ENCODE measurements at regions not wholly inside any gene's neighbourhood (a gene's known extent, or its start where the extent isn't known, plus 50 kb on each side); places are given as distances from the start of the nearest gene placed in this dataset.

DNA sequence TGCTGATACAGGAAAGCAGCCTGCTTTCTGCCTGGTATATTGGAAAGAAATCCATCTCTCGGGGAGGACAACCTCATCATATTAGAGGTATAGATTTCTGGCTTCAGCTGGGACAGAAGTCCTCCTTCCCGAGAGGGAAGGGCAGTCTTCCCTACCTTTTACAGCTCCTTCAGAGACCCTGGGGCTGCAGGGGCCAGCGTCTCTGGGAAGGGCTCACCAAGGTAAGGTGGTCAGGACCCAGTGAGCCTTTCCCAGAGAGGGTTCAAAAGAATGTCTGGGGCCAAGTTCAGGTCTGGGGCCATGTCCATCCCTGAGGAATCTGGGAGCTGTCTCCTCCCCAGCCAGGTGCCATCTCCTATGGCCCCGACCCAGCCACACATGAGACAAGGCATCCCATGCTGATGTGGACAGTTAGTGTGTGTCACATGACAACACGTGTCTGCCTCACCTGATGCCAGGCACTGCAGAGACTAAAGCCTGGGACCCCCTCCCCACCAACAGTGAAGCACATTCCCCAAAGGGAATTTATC, 136.4 kb downstream of the URI1 start:
- no TSS peak for BruUV-seq (replicated peaks)
- TF ChIP-seq RELA (IDR thresholded peaks at IDR 0.05; ENCODE audit: borderline replicate concordance, partially characterized antibody) (no peak), RBBP5 (conservative IDR thresholded peaks at IDR 0.05) (no peak), FOXK2 (IDR thresholded peaks at IDR 0.05) (no peak), STAT1 (conservative IDR thresholded peaks at IDR 0.05) (no peak), SUPT20H (IDR thresholded peaks at IDR 0.05; ENCODE audit: borderline replicate concordance, control insufficient read depth, low read depth, low read length) (no peak), HDAC6 (IDR thresholded peaks at IDR 0.05; ENCODE audit: unreplicated experiment) (no peak)
- TF ChIP-seq, protein P1, sequence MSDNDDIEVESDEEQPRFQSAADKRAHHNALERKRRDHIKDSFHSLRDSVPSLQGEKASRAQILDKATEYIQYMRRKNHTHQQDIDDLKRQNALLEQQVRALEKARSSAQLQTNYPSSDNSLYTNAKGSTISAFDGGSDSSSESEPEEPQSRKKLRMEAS (IDR thresholded peaks at IDR 0.05; ENCODE audit: low read depth, low read length) = no peak
- TF ChIP-seq, protein P2, sequence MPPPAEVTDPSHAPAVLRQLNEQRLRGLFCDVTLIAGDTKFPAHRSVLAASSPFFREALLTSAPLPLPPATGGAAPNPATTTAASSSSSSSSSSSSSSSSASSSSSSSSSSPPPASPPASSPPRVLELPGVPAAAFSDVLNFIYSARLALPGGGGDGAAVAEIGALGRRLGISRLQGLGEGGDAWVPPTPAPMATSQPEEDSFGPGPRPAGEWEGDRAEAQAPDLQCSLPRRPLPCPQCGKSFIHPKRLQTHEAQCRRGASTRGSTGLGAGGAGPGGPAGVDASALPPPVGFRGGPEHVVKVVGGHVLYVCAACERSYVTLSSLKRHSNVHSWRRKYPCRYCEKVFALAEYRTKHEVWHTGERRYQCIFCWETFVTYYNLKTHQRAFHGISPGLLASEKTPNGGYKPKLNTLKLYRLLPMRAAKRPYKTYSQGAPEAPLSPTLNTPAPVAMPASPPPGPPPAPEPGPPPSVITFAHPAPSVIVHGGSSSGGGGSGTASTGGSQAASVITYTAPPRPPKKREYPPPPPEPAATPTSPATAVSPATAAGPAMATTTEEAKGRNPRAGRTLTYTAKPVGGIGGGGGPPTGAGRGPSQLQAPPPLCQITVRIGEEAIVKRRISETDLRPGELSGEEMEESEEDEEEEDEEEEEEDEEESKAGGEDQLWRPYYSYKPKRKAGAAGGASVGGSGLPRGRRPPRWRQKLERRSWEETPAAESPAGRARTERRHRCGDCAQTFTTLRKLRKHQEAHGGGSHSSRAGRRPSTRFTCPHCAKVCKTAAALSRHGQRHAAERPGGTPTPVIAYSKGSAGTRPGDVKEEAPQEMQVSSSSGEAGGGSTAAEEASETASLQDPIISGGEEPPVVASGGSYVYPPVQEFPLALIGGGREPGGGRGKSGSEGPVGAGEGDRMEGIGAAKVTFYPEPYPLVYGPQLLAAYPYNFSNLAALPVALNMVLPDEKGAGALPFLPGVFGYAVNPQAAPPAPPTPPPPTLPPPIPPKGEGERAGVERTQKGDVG (CRISPR knock-in tag; IDR thresholded peaks at IDR 0.05) = no peak
- TF ChIP-seq, protein P3, sequence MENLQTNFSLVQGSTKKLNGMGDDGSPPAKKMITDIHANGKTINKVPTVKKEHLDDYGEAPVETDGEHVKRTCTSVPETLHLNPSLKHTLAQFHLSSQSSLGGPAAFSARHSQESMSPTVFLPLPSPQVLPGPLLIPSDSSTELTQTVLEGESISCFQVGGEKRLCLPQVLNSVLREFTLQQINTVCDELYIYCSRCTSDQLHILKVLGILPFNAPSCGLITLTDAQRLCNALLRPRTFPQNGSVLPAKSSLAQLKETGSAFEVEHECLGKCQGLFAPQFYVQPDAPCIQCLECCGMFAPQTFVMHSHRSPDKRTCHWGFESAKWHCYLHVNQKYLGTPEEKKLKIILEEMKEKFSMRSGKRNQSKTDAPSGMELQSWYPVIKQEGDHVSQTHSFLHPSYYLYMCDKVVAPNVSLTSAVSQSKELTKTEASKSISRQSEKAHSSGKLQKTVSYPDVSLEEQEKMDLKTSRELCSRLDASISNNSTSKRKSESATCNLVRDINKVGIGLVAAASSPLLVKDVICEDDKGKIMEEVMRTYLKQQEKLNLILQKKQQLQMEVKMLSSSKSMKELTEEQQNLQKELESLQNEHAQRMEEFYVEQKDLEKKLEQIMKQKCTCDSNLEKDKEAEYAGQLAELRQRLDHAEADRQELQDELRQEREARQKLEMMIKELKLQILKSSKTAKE (IDR thresholded peaks at IDR 0.05; ENCODE audit: low read depth, poor library complexity, severe bottlenecking) = no peak
- TF ChIP-seq, protein P4, sequence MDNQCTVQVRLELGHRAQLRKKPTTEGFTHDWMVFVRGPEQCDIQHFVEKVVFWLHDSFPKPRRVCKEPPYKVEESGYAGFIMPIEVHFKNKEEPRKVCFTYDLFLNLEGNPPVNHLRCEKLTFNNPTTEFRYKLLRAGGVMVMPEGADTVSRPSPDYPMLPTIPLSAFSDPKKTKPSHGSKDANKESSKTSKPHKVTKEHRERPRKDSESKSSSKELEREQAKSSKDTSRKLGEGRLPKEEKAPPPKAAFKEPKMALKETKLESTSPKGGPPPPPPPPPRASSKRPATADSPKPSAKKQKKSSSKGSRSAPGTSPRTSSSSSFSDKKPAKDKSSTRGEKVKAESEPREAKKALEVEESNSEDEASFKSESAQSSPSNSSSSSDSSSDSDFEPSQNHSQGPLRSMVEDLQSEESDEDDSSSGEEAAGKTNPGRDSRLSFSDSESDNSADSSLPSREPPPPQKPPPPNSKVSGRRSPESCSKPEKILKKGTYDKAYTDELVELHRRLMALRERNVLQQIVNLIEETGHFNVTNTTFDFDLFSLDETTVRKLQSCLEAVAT (IDR thresholded peaks at IDR 0.05) = no peak
- H3K27me3 ChIP-seq (replicated peaks in 1 of 2; ENCODE audit: control insufficient read depth in 2 of 2, insufficient read depth in 2 of 2, low read length in 1 of 2) = peaks cover 0 to 2% of the 10 kb centered on the region in 2 experiments; a peak in 2 of 4 replicates
- no peaks in the 10 kb centered on the region for H3K4me1 ChIP-seq (ENCODE audit: control insufficient read depth, insufficient read depth, low read length)
- ChIA-PET POLR2A (no interaction called here), RAD21 (ENCODE audit: unreplicated experiment) (no interaction called here), SMC1A (ENCODE audit: uncharacterized antibody, unreplicated experiment) (no interaction called here), CTCF (no interaction called here)
- in situ Hi-C loops (cut with MboI) (no loop called here), intact Hi-C loops (cut with micrococcal nuclease; ENCODE audit: unreplicated experiment) (no loop called here)
- no peak overlapping the region for H2AFZ ChIP-seq (ENCODE audit: control insufficient read depth, low read depth, low read length)
- H3K27ac ChIP-seq (ENCODE audit: control insufficient read depth, insufficient read depth) = no peak overlapping the region
- no peak overlapping the region for H3K4me3 ChIP-seq
- DNase-seq (ENCODE audit: low read depth, low spot score) (no peak), FAIRE-seq (no peak), ATAC-seq (no peak)
- no peak overlapping the region for H3K4me2 ChIP-seq (ENCODE audit: control insufficient read depth, insufficient read depth)
- no peaks in the 10 kb centered on the region for H4K20me1 ChIP-seq (ENCODE audit: control insufficient read depth, insufficient read depth)
- H3K79me2 ChIP-seq (ENCODE audit: control insufficient read depth, insufficient read depth, low read length) = no peaks in the 10 kb centered on the region
- H3K9ac ChIP-seq (ENCODE audit: control insufficient read depth, insufficient read depth, low read length) = no peak overlapping the region
- no peaks in the 10 kb centered on the region for H3K36me3 ChIP-seq (ENCODE audit: control insufficient read depth in 2 of 2, insufficient read depth in 2 of 2, low read length in 1 of 2)
- no peaks in the 10 kb centered on the region for H3K9me3 ChIP-seq (replicated peaks; ENCODE audit: control insufficient read depth, insufficient read depth, low read length)
- WGBS (ENCODE audit: insufficient coverage, insufficient replicate concordance, low lambda C conversion rate, missing lambda C conversion rate) = 7% methylated on average over 5 of the region's 5 CpGs
